COR-L47 (cell line): ENCODE measurements at regions not wholly inside any gene's neighbourhood (a gene's known extent, or its start where the extent isn't known, plus 50 kb on each side); places are given as distances from the start of the nearest gene placed in this dataset.

Experiments used
- DNase-seq: peaks from one replicate; lab custom pipeline; 2025; lab: John Stamatoyannopoulos, UW

DNA sequence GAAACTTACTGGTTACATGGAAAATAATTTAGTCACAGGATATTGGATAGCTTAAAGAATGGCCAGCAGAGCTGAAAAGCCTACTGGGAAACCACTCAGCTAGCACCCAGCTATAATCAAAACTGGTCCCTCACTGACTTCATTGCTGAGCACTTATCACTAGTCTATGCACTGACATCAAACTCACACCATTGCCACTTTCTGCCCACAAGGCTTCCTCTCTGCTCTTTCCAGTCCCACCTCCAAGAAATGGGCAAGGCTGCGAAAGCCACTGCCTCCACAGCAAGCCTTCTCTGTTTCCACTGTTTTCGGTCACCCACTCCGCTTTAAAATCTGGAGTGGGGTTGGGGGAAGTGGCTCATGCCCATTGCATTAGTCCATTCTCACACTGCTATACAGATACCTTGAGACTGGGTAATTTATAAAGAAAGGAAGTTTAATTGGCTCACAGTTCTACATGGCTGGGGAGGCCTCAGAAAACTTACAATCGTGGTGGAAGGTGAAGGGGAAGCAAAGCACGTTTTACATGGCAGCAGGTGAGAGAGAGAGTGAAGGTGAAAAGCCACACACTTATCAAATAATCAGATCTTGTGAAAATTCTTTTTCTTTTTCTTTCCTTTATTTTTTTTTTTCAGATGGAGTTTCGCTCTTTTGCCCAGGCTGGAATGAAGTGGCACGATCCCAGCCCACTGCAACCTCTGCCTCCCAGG, 77.0 kb upstream of the CERS6 start:
- DNase-seq = no peak

DNA sequence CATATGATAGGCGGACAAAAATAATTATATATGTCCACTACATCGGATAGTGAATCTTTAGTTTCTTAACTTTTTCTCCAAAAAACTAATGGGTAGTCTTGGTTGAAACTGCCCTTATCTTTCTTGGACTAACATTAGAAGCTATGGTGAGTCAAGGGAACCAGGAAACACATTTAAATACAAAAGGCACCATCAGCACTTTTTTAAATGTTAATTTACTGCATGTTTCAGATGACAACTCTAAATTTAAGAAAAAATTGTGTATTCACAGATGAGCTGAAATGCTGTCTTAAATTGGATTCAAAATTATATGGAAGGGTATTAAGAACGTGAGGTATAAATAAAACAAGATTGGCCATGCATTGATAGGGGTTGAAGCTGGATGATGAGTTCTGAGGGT, 75.6 kb upstream of the CERS6 start:
- DNase-seq = no peak

- no peak for DNase-seq
Observed at GRCh38 chr2:168392024-168392423, 64.0 kb upstream of the CERS6 start.

DNA sequence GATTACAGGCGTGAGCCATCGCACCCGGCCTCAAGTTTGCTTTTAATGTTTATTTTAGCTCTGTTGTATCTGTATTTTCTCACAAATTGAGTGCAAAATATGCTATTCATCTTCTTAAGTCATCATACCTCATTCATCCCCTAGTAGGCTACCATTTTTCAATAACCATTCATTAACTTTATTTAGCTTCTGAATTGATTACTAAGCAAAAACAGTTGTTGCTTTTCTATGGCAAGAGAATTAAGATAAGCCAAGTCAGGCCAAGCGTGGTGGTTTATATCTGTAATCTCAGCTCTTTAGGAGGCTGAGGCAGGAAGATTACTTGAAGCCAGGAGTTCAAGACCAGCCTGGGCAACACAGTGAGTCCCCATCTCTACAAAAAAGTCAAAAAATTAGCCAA, 63.3 kb upstream of the CERS6 start:
- no peak for DNase-seq

DNA sequence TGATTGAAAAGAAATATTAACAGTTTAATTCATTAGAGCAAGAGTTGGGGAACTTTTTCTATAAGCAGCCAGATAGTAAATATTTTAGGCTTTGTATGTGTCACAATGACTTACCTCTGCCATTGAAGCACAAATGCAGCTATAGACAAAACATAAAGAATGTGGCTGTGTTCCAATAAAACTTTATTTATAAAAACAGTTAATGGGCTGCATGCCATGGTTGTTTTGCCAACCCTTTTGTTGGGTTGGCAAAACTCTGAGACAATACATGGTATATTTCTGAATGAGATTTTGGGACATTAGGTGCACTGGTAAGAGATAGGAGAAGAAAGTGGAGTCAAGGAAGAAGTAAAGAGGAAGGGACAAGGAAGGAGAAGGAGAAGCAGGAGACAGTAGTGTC, 61.8 kb upstream of the CERS6 start:
- no peak for DNase-seq

GRCh38 chr2:168396131-168396530, 59.9 kb upstream of the CERS6 start:
- DNase-seq = no peak

DNA sequence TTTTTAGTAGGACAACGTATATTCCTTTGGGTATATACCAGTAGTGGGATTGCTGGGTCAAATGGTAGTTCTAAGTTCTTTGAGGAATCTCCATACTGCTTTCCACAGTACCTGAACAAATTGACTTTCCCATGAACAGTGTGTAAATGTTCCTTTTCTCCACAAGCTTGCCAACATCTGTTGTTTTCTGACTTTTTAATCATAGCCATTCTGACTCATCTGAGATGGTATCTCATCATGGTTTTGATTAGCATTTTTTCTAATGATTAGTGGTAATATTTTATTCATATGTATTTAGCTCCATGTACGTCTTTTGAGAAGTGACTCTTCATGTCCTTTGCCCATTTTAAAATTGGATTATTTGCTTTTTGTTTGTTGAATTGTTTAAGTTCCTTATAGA, 58.4 kb upstream of the CERS6 start:
- no peak for DNase-seq

DNA sequence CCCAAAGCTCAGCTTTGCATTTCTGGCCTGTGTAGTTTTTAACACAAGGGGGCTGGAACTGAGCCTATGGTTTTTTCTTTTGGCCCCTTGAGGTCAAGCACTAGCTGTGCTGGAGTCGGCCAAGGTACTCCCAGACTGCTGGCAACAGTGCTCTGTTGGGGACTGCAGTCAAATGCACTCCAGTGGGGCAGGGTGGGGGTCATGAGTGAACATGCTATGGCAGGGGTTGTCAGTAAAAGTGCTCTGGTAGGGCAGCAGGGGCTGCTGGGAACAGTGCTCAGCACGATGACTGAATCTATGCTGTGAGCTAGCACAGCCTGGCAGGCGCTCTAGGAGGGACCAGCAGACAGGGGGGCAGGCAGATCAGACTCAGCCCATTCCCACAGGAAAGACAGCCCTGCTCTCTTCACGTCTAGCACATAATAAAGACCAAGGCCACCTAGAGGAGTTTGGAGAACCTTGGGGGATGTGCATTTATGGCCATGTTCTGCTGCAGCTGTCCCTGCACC, 55.0 kb upstream of the CERS6 start:
- DNase-seq = no peak

DNA sequence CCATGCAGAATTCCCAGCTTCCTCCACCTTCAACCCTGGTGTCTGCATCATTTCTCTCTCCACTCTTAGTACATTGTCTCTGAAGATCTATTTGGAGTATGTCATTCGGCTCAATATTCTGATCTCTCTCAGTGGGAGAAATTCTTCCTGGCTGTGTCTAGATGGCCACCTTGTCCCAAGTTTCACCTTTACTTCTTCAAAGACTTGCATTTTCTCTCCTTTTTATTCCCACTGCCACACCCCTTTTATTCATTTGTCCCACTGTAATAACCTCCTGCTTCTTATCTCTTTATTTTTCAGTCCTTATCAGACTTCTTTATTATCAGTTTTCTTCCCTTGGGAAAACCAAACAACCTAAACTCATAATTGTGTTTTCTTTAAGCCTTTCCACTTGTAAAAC, 54.3 kb upstream of the CERS6 start:
- DNase-seq = no peak

GRCh38 chr2:168402531-168402930, 53.5 kb upstream of the CERS6 start:
- DNase-seq = no peak

- DNase-seq = no peak
Observed at GRCh38 chr2:168403736-168404135, 52.3 kb upstream of the CERS6 start.

DNA sequence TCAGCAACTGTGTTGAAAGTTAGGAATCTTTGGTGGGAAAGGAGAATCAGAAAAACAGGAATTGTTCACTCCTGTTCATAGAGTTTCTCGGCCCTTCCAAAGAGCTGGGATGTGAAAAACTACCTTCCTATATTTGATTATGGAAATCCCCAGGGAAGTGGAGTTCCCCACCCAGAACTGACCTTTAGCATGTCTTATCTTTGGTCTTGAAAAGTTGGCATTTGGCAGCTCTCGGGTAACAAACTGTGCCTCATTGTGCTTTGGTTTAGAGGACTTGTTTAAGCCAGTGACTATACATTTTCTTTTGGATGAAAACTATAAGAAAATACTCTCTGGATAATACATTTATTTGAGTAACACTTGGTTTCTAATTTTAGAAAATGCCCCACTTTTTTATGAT, 51.3 kb upstream of the CERS6 start:
- DNase-seq = no peak
